HepG2 (cell line): ENCODE measurements at regions not wholly inside any gene's neighbourhood (a gene's known extent, or its start where the extent isn't known, plus 50 kb on each side); places are given as distances from the start of the nearest gene placed in this dataset.
A peak's percentile ranks its signal among the peaks of the same experiment; 100 is the strongest.

Experiments
- ATAC-seq: fragments of 200-7000 bp; cut with Tn5 transposase; 3 replicates; pipeline ENCODE4 v1.9.1; 2020; ENCODE audit warnings: mild to moderate bottlenecking, moderate library complexity
- BruUV-seq: library from RNA; stranded (reverse); fragments of 400-500 nt; replicated peaks from 2 replicates; lab custom pipeline; 2021; lab: Mats Ljungman, UMichigan
- CTCF ChIA-PET: fragments of 300-600 bp; formaldehyde crosslinking; extraction: SDS; loops from one replicate; lab custom pipeline; 2021; ENCODE audit warnings: low total read pairs, inconsistent platforms, low intra/inter-chr PET ratio; lab: Yijun Ruan, JAX
- POLR2A ChIA-PET: fragments of 350-600 bp; sonication (Branson Sonifier 250); formaldehyde crosslinking; loops from one replicate; lab custom pipeline; 2020; ENCODE audit warnings: antibody characterized with exemption, inconsistent platforms; lab: Yijun Ruan, JAX
- DNase-seq: peaks from one replicate; pipeline ENCODE4 v3.0.0-alpha.2; 2015; ENCODE audit warnings: low spot score
- FAIRE-seq: peaks from 3 replicates; lab custom pipeline; 2011; peaks lifted over from hg19 to GRCh38; lab: Jason Lieb, UNC
- H2AFZ ChIP-seq: one replicate; pipeline ENCODE4 v1.6.1; 2011; ENCODE audit warnings: low read length, inconsistent platforms
- H3K27ac ChIP-seq: fragments of 300-600 bp; 3 replicates; pipeline ENCODE4 v1.8.0; 2011; ENCODE audit warnings: mixed run types, mild to moderate bottlenecking, mixed read lengths, low read length, inconsistent platforms; ENCODE audit not compliant: insufficient read depth; ENCODE audit errors: extremely low read length
- H3K27me3 ChIP-seq, 2 experiments: fragments of 200-600 bp in 1 of 2; 2 replicates in 1 of 2; 3 replicates in 1 of 2; pipeline versions ENCODE4 v1.6.0 to v1.8.0; 2011; ENCODE audit warnings: low read length in 2 of 2, mild to moderate bottlenecking in 2 of 2, moderate library complexity in 2 of 2, inconsistent platforms in 1 of 2; ENCODE audit not compliant: insufficient read depth in 2 of 2, control insufficient read depth in 1 of 2
- H3K36me3 ChIP-seq, 2 experiments: fragments of 200-600 bp in 1 of 2; replicated peaks in 1 of 2; 2 replicates in 1 of 2; 3 replicates in 1 of 2; pipeline versions ENCODE4 v1.5.1 to v1.8.0; 2011; ENCODE audit warnings: low read length in 2 of 2, inconsistent platforms in 1 of 2; ENCODE audit not compliant: insufficient read depth in 2 of 2, control insufficient read depth in 1 of 2
- H3K4me1 ChIP-seq: 2 replicates; pipeline ENCODE4 v1.5.1; 2012; ENCODE audit warnings: low read length, inconsistent platforms; ENCODE audit not compliant: insufficient read depth
- H3K4me2 ChIP-seq: 2 replicates; pipeline ENCODE4 v1.6.0; 2011; ENCODE audit warnings: low read depth, low read length, inconsistent platforms
- H3K4me3 ChIP-seq, 3 experiments: fragments of 200-600 bp in 1 of 3; sonication (generic), shearing (Covaris generic) in 1 of 3; replicated peaks in 1 of 3; 2 replicates each; pipeline ENCODE4 v1.5.1; 2011 to 2016; ENCODE audit warnings: low read length in 3 of 3, inconsistent platforms in 2 of 3, low read depth in 2 of 3, mild to moderate bottlenecking in 2 of 3, control low read depth in 1 of 3, mixed read lengths in 1 of 3; ENCODE audit not compliant: insufficient read depth in 1 of 3
- H3K79me2 ChIP-seq: one replicate; pipeline ENCODE4 v1.6.1; 2011; ENCODE audit warnings: low read length, inconsistent platforms; ENCODE audit not compliant: insufficient read depth
- H3K9ac ChIP-seq: 2 replicates; pipeline ENCODE4 v1.6.0; 2011; ENCODE audit warnings: mild to moderate bottlenecking, low read depth, low read length, inconsistent platforms; ENCODE audit not compliant: insufficient read depth
- H3K9me3 ChIP-seq: 2 replicates; pipeline ENCODE4 v1.5.1; 2012; ENCODE audit warnings: mild to moderate bottlenecking, low read length
- H4K20me1 ChIP-seq: 2 replicates; pipeline ENCODE4 v1.6.0; 2011; ENCODE audit warnings: inconsistent platforms, mild to moderate bottlenecking, low read length, moderate library complexity; ENCODE audit not compliant: insufficient read depth
- BCL6 ChIP-seq: IDR thresholded peaks from 2 replicates; pipeline ENCODE4 v1.6.1; 2016; ENCODE audit warnings: missing genetic modification reagents, missing compliant biosample characterization
- BRD4 ChIP-seq: sonication (generic); formaldehyde crosslinking; IDR thresholded peaks from 2 replicates; pipeline ENCODE4 v1.4.0; 2020; ENCODE audit warnings: missing genetic modification reagents
- CHCHD3 ChIP-seq: sonication (generic); formaldehyde crosslinking; IDR thresholded peaks from 2 replicates; pipeline ENCODE4 v1.8.0; 2022; ENCODE audit warnings: mild to moderate bottlenecking, missing genetic modification reagents, moderate library complexity
- CREB1 ChIP-seq, 2 experiments: fragments of 450-650 bp in 1 of 2; IDR thresholded peaks; 2 replicates each; pipeline ENCODE4 v1.6.1; 2016 to 2017; ENCODE audit warnings: control low read depth in 1 of 2, mild to moderate bottlenecking in 1 of 2, missing compliant biosample characterization in 1 of 2, missing genetic modification characterization in 1 of 2
- GABPA ChIP-seq, 2 experiments: IDR thresholded peaks; 2 replicates each; pipeline ENCODE4 v1.6.1; 2011 to 2016; ENCODE audit warnings: low read depth in 2 of 2, low read length in 1 of 2, missing biosample characterization in 1 of 2, missing genetic modification characterization in 1 of 2
- GTF2F1 ChIP-seq: fragments of 150-350 bp; IDR thresholded peaks from 2 replicates; pipeline ENCODE4 v1.6.1; 2014; ENCODE audit warnings: low read length
- JUN ChIP-seq: sonication (generic); formaldehyde crosslinking; IDR thresholded peaks from 2 replicates; pipeline ENCODE4 v1.4.0; 2020; ENCODE audit warnings: mild to moderate bottlenecking, missing genetic modification reagents
- MYC ChIP-seq: sonication (generic); formaldehyde crosslinking; IDR thresholded peaks from 2 replicates; pipeline ENCODE4 v1.9.0; 2021; ENCODE audit warnings: missing genetic modification reagents, borderline replicate concordance
- NCOA5 ChIP-seq: sonication (generic); formaldehyde crosslinking; IDR thresholded peaks from 2 replicates; pipeline ENCODE4 v1.4.0; 2020; ENCODE audit warnings: missing genetic modification reagents
- RXRA ChIP-seq: sonication (generic); formaldehyde crosslinking; IDR thresholded peaks from 2 replicates; pipeline ENCODE4 v1.5.1; 2020; ENCODE audit warnings: missing genetic modification reagents
- SETDB1 ChIP-seq: sonication (generic); formaldehyde crosslinking; IDR thresholded peaks from 2 replicates; pipeline ENCODE4 v1.5.1; 2020; ENCODE audit warnings: missing genetic modification reagents, mild to moderate bottlenecking, borderline replicate concordance
- ZNF230 ChIP-seq: sonication (generic); formaldehyde crosslinking; IDR thresholded peaks from 2 replicates; pipeline ENCODE4 v1.4.0; 2020; ENCODE audit warnings: mild to moderate bottlenecking, missing genetic modification reagents
- ZNF264 ChIP-seq: sonication (generic); formaldehyde crosslinking; IDR thresholded peaks from 2 replicates; pipeline ENCODE4 v1.4.0; 2020; ENCODE audit warnings: missing genetic modification reagents
- WGBS: methylation state at CpG from one replicate; pipeline ENCODE4 v1.1.6; 2017; ENCODE audit warnings: low lambda C conversion rate; 5-methylcytosine and 5-hydroxymethylcytosine counted together
- in situ Hi-C: cut with HindIII; loops from 2 replicates; pipeline ENCODE4 v1.10.0; 2017; ENCODE audit warnings: low pct_unique_long_range_greater_than_20kb; ENCODE audit not compliant: extremely low pct_ligation_motif_present
- intact Hi-C: fragments of 100-400 bp; cut with micrococcal nuclease; formaldehyde crosslinking; loops from one replicate; pipeline ENCODE4 v1.10.0; 2022; ENCODE audit not compliant: unreplicated experiment
- TF ChIP-seq, protein P1 (sequence below): IDR thresholded peaks from 2 replicates; pipeline ENCODE4 v1.6.1; 2016; ENCODE audit warnings: missing compliant biosample characterization, missing genetic modification reagents, borderline replicate concordance
- TF ChIP-seq, protein P2 (sequence below): conservative IDR thresholded peaks from 2 replicates; pipeline ENCODE4 v1.6.1; 2018; ENCODE audit warnings: missing genetic modification reagents
- TF ChIP-seq, protein P3 (sequence below): sonication (generic); formaldehyde crosslinking; IDR thresholded peaks from 2 replicates; pipeline ENCODE4 v1.4.0; 2020; ENCODE audit warnings: mild to moderate bottlenecking, missing genetic modification reagents

DNA sequence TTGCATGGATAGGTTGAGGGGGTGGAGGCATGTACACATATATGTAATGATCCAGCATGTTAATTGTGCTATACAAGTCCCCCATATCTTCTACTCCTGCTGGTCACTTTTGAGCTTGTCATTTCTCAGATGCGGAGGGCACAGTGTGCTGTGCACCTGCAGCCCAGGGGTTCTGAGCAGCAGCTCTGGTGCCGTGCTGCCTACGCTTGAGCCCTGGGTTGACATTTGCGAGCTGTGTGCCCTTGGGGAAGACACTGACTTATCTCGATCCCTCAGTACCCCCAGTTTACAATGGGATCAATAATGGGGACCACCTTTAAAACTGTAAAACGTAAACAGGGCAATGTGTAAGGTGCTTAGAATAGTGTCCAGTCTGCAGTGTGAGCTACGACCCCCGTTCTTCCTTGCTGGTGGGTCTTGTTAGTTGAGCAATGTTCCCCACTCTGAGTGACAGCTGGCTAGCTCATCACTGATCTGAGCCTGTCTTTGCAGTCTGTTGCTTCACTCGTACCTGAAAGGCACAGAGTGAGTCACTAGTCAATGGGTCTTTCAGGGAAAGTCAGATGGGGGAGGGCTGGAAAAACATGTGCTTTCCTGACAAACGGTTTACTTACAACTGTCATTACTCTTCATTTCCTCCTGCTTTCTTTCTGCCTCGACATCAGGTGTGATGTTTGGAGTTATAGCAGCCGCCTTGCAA, 91.7 kb downstream of the SLC2A10 start (continued):
- no peak for TF ChIP-seq JUN (CRISPR knock-in tag)
- TF ChIP-seq, protein P1, sequence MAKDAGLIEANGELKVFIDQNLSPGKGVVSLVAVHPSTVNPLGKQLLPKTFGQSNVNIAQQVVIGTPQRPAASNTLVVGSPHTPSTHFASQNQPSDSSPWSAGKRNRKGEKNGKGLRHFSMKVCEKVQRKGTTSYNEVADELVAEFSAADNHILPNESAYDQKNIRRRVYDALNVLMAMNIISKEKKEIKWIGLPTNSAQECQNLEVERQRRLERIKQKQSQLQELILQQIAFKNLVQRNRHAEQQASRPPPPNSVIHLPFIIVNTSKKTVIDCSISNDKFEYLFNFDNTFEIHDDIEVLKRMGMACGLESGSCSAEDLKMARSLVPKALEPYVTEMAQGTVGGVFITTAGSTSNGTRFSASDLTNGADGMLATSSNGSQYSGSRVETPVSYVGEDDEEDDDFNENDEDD, result no peak
- no peak for TF ChIP-seq CHCHD3 (CRISPR knock-in tag)
- peak; percentile 49; the same call in 1 of the 2 replicates for TF ChIP-seq CREB1 (IDR thresholded peaks at IDR 0.05)
- TF ChIP-seq CREB1 (CRISPR knock-in tag; IDR thresholded peaks at IDR 0.05), result no peak
- TF ChIP-seq BCL6 (CRISPR knock-in tag), result peak; percentile 32; the same call in 1 of the 2 replicates
- no peak for TF ChIP-seq MYC (CRISPR knock-in tag)
- no peak for TF ChIP-seq GABPA (IDR thresholded peaks at IDR 0.05; ENCODE audit: low read depth, low read length)
- TF ChIP-seq GABPA (CRISPR knock-in tag; IDR thresholded peaks at IDR 0.05; ENCODE audit: low read depth), result no peak
- TF ChIP-seq, protein P2, sequence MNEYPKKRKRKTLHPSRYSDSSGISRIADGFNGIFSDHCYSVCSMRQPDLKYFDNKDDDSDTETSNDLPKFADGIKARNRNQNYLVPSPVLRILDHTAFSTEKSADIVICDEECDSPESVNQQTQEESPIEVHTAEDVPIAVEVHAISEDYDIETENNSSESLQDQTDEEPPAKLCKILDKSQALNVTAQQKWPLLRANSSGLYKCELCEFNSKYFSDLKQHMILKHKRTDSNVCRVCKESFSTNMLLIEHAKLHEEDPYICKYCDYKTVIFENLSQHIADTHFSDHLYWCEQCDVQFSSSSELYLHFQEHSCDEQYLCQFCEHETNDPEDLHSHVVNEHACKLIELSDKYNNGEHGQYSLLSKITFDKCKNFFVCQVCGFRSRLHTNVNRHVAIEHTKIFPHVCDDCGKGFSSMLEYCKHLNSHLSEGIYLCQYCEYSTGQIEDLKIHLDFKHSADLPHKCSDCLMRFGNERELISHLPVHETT, result no peak
- TF ChIP-seq, protein P3, sequence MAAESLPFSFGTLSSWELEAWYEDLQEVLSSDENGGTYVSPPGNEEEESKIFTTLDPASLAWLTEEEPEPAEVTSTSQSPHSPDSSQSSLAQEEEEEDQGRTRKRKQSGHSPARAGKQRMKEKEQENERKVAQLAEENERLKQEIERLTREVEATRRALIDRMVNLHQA (CRISPR knock-in tag), result no peak
- TF ChIP-seq, all 625 proteins: peak for 8

DNA sequence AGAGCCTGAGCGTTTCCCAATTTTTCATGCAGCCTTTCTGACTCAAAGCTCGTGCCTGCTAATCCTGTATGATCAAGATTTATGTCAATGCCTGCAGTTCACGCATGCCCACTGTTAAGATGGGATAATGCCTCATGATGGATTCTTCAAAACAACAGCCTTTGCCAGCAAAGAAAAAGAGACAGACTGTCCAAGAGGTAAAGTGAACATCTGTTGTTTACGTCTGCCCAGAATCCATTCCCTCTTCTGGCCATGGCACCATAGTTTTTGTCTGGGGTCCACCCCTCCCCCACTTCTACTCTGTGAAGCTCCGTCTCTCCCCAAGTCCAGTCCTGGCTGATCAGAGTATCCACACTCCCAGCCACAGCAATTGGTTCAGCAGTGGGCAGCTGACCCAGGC, 91.9 kb upstream of the EYA2 start:
- POLR2A ChIA-PET, result no interaction called here
- no peak overlapping the region for H3K4me3 ChIP-seq

More for the DNA sequence above, 91.9 kb upstream of the EYA2 start:
- Histone ChIP-seq H3K4me1 (no peaks in the 10 kb centered on the region), H3K27ac (no peak overlapping the region), H3K79me2 (no peaks in the 10 kb centered on the region), H3K27me3 (peaks cover 8 to 64% of the 10 kb centered on the region in 2 experiments), H3K36me3 (no peaks in the 10 kb centered on the region), H3K4me2 (no peak overlapping the region), H3K9ac (no peak overlapping the region), H4K20me1 (no peaks in the 10 kb centered on the region; the same call in 1 of the 2 replicates), H3K9me3 (no peaks in the 10 kb centered on the region), H2AFZ (no peak overlapping the region)
- no peak for ATAC-seq
- in situ Hi-C loops, result no loop called here
- intact Hi-C loops, result no loop called here
- no TSS peak for BruUV-seq
- no peak for DNase-seq
- no peak for FAIRE-seq
- CTCF ChIA-PET, result no interaction called here
- TF ChIP-seq BRD4 (no peak), GTF2F1 (no peak), NCOA5 (no peak), RXRA (CRISPR knock-in tag) (no peak), ZNF264 (CRISPR knock-in tag) (no peak), ZNF230 (CRISPR knock-in tag) (no peak), SETDB1 (CRISPR knock-in tag) (no peak)
- WGBS, result 22% methylated on average over 5 of the region's 5 CpGs
